Testis (tissue), 2 donors: ENCODE measurements at regions not wholly inside any gene's neighbourhood (a gene's known extent, or its start where the extent isn't known, plus 50 kb on each side); places are given as distances from the start of the nearest gene placed in this dataset.

Experiments used
- DNase-seq: peaks from one replicate; pipeline ENCODE4 v3.0.0-alpha.2; 2019
- H3K27ac ChIP-seq, 2 donors: fragments of 200-600 bp; sonication (generic); one replicate each; pipeline ENCODE4 v1.5.1; 2019
- H3K27me3 ChIP-seq: fragments of 200-600 bp; sonication (generic); one replicate; pipeline ENCODE4 v1.5.1; 2019
- H3K36me3 ChIP-seq: fragments of 200-600 bp; sonication (generic); one replicate; pipeline ENCODE4 v1.5.1; 2017; ENCODE audit warnings: low read depth; ENCODE audit errors: missing control alignments
- H3K4me1 ChIP-seq: fragments of 200-600 bp; sonication (generic); one replicate; pipeline ENCODE4 v1.5.1; 2019
- H3K4me3 ChIP-seq, 2 donors: fragments of 200-600 bp; sonication (generic); one replicate each; pipeline ENCODE4 v1.5.1; 2017 to 2019
- H3K9me3 ChIP-seq: fragments of 200-600 bp; sonication (generic); one replicate; pipeline ENCODE4 v1.5.1; 2017
- CTCF ChIP-seq, 3 experiments: fragments of 450-650 bp in 2 of 3; fragments of 200-600 bp in 1 of 3; sonication (generic) in 1 of 3; IDR thresholded peaks; one replicate each; pipeline ENCODE4 v1.5.1; 2016 to 2019; ENCODE audit warnings: antibody characterized with exemption in 3 of 3, mild to moderate bottlenecking in 2 of 3, moderate library complexity in 1 of 3
- POLR2A ChIP-seq: fragments of 450-650 bp; IDR thresholded peaks from one replicate; pipeline ENCODE4 v1.6.1; 2017; ENCODE audit warnings: antibody characterized with exemption, mild to moderate bottlenecking, moderate library complexity
- WGBS, 2 donors: methylation state at CpG; one replicate each; pipeline ENCODE4 v1.1.5; 2018; 5-methylcytosine and 5-hydroxymethylcytosine counted together
- intact Hi-C: fragments of 100-400 bp; cut with DNase I; formaldehyde crosslinking; loops from one replicate; pipeline ENCODE4 v1.15.1; 2023; ENCODE audit warnings: low total_unique reads

GRCh38 chrX:14290335-14290734 is 239.0 kb upstream of the GLRA2 start:
- 84% methylated on average over 2 of the region's 2 CpGs for WGBS, 2 donors
- TF ChIP-seq POLR2A, result no peak
- TF ChIP-seq CTCF (IDR thresholded peaks at IDR 0.05), result no peak
- no peak overlapping the region for H3K4me3 ChIP-seq
- no peak overlapping the region for H3K27ac ChIP-seq
- no peaks in the 10 kb centered on the region for H3K9me3 ChIP-seq
- no peaks in the 10 kb centered on the region for H3K36me3 ChIP-seq
- no peaks in the 10 kb centered on the region for H3K27me3 ChIP-seq
- no peaks in the 10 kb centered on the region for H3K4me1 ChIP-seq
- intact Hi-C loops, result no loop called here
- DNase-seq, result no peak

DNA sequence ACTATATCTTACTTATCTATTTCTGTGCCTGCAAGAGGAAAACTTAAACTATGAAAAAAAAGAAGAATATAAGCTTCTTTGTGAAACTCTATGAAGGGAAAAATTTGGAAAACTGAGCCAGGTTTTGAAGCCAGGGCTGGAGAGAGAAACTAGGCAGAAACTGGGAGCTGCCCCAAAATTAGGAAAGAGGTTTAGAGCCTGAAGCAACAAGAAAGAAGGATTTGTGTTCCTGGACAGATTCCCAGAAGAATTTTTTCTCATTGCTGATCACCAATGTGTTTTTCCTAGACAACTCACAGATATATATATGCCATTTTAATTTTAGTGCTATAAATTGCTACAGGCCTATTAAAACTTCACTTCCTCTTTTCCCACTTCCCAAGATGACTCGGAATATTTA is 245.0 kb upstream of the GEMIN8 start:
- H3K9me3 ChIP-seq, result no peaks in the 10 kb centered on the region
- no peaks in the 10 kb centered on the region for H3K36me3 ChIP-seq
- TF ChIP-seq POLR2A, result no peak
- TF ChIP-seq CTCF (IDR thresholded peaks at IDR 0.05), result no peak
- no peak overlapping the region for H3K4me3 ChIP-seq
- 38 to 69% methylated on average over 1 of the region's 1 CpG for WGBS, 2 donors
- no peaks in the 10 kb centered on the region for H3K4me1 ChIP-seq
- intact Hi-C loops, result no loop called here
- no peak overlapping the region for H3K27ac ChIP-seq
- no peak for DNase-seq
- H3K27me3 ChIP-seq, result no peaks in the 10 kb centered on the region

GRCh38 chrX:14267216-14267615 is 237.5 kb upstream of the GEMIN8 start:
- no peaks in the 10 kb centered on the region for H3K9me3 ChIP-seq
- no peak for DNase-seq
- no peaks in the 10 kb centered on the region for H3K36me3 ChIP-seq
- H3K27me3 ChIP-seq, result no peaks in the 10 kb centered on the region
- H3K27ac ChIP-seq, result no peak overlapping the region
- intact Hi-C loops, result no loop called here
- TF ChIP-seq CTCF (IDR thresholded peaks at IDR 0.05) (no peak), POLR2A (no peak)
- H3K4me3 ChIP-seq, result no peak overlapping the region
- no peaks in the 10 kb centered on the region for H3K4me1 ChIP-seq

DNA sequence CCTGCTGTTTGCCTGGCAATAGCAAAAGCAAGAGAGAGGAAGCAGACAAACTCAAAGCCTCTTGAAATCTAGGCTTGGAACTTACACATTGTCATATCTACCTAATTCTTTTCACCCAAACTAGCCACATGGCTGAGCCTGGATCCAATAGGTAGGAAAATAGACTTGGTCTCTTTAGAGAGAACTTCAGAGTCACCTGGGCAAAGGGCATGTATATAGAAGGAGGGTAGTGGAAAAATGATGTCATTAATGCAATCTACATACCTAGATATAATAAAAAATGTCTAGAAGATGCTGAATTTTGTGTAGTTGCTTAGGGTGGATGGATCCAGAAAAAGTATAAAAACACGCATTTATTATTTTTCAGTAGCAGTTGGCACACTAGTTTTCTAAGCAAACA is 237.0 kb upstream of the GEMIN8 start:
- no peaks in the 10 kb centered on the region for H3K36me3 ChIP-seq
- DNase-seq, result no peak
- intact Hi-C loops, result no loop called here
- H3K4me3 ChIP-seq, result no peak overlapping the region
- no peaks in the 10 kb centered on the region for H3K27me3 ChIP-seq
- H3K9me3 ChIP-seq, result no peaks in the 10 kb centered on the region
- no peak overlapping the region for H3K27ac ChIP-seq
- no peaks in the 10 kb centered on the region for H3K4me1 ChIP-seq
- 76 to 96% methylated on average over 1 of the region's 1 CpG for WGBS, 2 donors
- TF ChIP-seq CTCF (IDR thresholded peaks at IDR 0.05), result no peak
- no peak for TF ChIP-seq POLR2A

GRCh38 chrX:14243823-14244222 is 214.1 kb upstream of the GEMIN8 start:
- Histone ChIP-seq H3K4me3 (peak overlapping the region in 1 of 2 donors; percentile 13), H3K4me1 (no peaks in the 10 kb centered on the region), H3K27me3 (no peaks in the 10 kb centered on the region), H3K27ac (no peak overlapping the region), H3K9me3 (no peaks in the 10 kb centered on the region), H3K36me3 (no peaks in the 10 kb centered on the region)
- intact Hi-C loops, result no loop called here
- 35 to 52% methylated on average over 22 to 23 of the region's 33 CpGs for WGBS, 2 donors
- DNase-seq, result peak; percentile 14
- TF ChIP-seq POLR2A (no peak), CTCF (IDR thresholded peaks at IDR 0.05) (no peak)
